Caco-2 (cell line): ENCODE measurements at regions not wholly inside any gene's neighbourhood (a gene's known extent, or its start where the extent isn't known, plus 50 kb on each side); places are given as distances from the start of the nearest gene placed in this dataset.

Experiments
- BruUV-seq: library from RNA; stranded (reverse); fragments of 400-500 nt; replicated peaks from 2 replicates; lab custom pipeline; 2021; lab: Mats Ljungman, UMichigan
- CTCF ChIA-PET: fragments of 300-600 bp; sonication (Branson Sonifier 250); formaldehyde crosslinking; loops from one replicate; lab custom pipeline; 2022; ENCODE audit warnings: antibody characterized with exemption; lab: Charles Lee
- POLR2A ChIA-PET: fragments of 300-600 bp; sonication (Branson Sonifier 250); formaldehyde crosslinking; loops from one replicate; lab custom pipeline; 2022; ENCODE audit warnings: antibody characterized with exemption; lab: Charles Lee
- DNase-seq, 2 experiments: peaks; one replicate each; pipeline versions ENCODE4 v3.0.0 to v3.0.0-alpha.2; 2020 to 2022
- H3K27me3 ChIP-seq: replicated peaks from 2 replicates; pipeline ENCODE4 v1.6.0; 2011; ENCODE audit warnings: low read length; ENCODE audit not compliant: control insufficient read depth, insufficient read depth
- H3K36me3 ChIP-seq: 2 replicates; pipeline ENCODE4 v1.5.1; 2011; ENCODE audit warnings: low read length; ENCODE audit not compliant: control insufficient read depth, insufficient read depth
- H3K4me1 ChIP-seq: fragments of 250-450 bp; sonication (Bioruptor Pico); 2 replicates; pipeline ENCODE4 v1.5.1; 2020; ENCODE audit warnings: mild to moderate bottlenecking
- H3K4me3 ChIP-seq: 2 replicates; pipeline ENCODE4 v1.5.1; 2011; ENCODE audit warnings: low read depth, mild to moderate bottlenecking, control low read depth, low read length
- H3K9me3 ChIP-seq: fragments of 250-450 bp; sonication (Bioruptor Pico); 2 replicates; pipeline ENCODE4 v1.5.1; 2020; ENCODE audit warnings: mild to moderate bottlenecking, moderate library complexity
- H3K27ac Mint-ChIP-seq: one replicate; pipeline ENCODE4 v1.8.0; 2022; ENCODE audit warnings: mixed read lengths; ENCODE audit not compliant: unreplicated experiment
- H3K27me3 Mint-ChIP-seq: one replicate; pipeline ENCODE4 v1.8.0; 2022; ENCODE audit warnings: mixed read lengths; ENCODE audit not compliant: insufficient read depth, unreplicated experiment
- H3K36me3 Mint-ChIP-seq: one replicate; pipeline ENCODE4 v1.8.0; 2022; ENCODE audit warnings: mild to moderate bottlenecking, mixed read lengths; ENCODE audit not compliant: insufficient read depth, unreplicated experiment
- H3K4me1 Mint-ChIP-seq: one replicate; pipeline ENCODE4 v1.8.0; 2022; ENCODE audit warnings: low read depth, mixed read lengths; ENCODE audit not compliant: unreplicated experiment
- H3K4me3 Mint-ChIP-seq: one replicate; pipeline ENCODE4 v1.8.0; 2022; ENCODE audit warnings: mild to moderate bottlenecking, moderate library complexity, mixed read lengths; ENCODE audit not compliant: unreplicated experiment
- H3K9me3 Mint-ChIP-seq: one replicate; pipeline ENCODE4 v1.8.0; 2022; ENCODE audit warnings: mixed read lengths; ENCODE audit not compliant: unreplicated experiment
- intact Hi-C: fragments of 100-400 bp; cut with micrococcal nuclease; formaldehyde crosslinking; loops from one replicate; pipeline ENCODE4 v1.10.0; 2022; ENCODE audit not compliant: unreplicated experiment
- TF ChIP-seq, protein P1 (sequence below), 2 experiments: fragments of 200-600 bp in 1 of 2; IDR thresholded peaks; 1 replicate in 1 of 2; 2 replicates in 1 of 2; pipeline versions ENCODE4 v1.5.1 to v1.8.0; 2011 to 2022; ENCODE audit warnings: antibody characterized with exemption in 1 of 2, control low read depth in 1 of 2, inconsistent platforms in 1 of 2, low read depth in 1 of 2, low read length in 1 of 2, mild to moderate bottlenecking in 1 of 2, moderate library complexity in 1 of 2; ENCODE audit not compliant: insufficient read depth in 1 of 2, severe bottlenecking in 1 of 2, unreplicated experiment in 1 of 2

DNA sequence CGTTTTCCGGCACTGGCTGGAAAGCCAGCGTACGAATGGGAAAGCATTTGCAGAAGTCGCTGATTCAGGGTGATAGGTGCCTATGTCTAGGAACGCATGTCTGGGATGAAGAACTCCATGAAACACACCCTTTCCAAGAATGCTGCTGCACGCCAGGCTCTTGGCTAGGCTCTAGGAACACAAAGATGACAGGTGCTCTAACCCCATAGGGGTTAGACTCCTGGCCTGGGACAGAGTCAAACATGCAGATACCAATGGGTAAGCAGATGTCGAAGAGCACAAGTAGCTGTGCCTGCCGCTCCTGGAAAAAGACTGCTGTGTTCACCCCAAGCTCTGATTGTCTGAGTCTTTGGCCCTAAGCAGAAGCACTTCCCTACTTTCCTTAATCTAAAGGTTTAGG is 180.9 kb upstream of the UBE3A start:
- H3K4me1 ChIP-seq = no peaks in the 10 kb centered on the region
- ChIA-PET POLR2A (no interaction called here), CTCF (no interaction called here)
- no peaks in the 10 kb centered on the region for H3K36me3 ChIP-seq
- Mint-ChIP-seq H3K36me3 (no peaks in the 10 kb centered on the region), H3K27me3 (no peaks in the 10 kb centered on the region), H3K27ac (no peak overlapping the region), H3K4me3 (no peak overlapping the region), H3K4me1 (no peaks in the 10 kb centered on the region), H3K9me3 (peaks cover 14% of the 10 kb centered on the region)
- BruUV-seq = no TSS peak
- intact Hi-C loops = no loop called here
- TF ChIP-seq, protein P1, sequence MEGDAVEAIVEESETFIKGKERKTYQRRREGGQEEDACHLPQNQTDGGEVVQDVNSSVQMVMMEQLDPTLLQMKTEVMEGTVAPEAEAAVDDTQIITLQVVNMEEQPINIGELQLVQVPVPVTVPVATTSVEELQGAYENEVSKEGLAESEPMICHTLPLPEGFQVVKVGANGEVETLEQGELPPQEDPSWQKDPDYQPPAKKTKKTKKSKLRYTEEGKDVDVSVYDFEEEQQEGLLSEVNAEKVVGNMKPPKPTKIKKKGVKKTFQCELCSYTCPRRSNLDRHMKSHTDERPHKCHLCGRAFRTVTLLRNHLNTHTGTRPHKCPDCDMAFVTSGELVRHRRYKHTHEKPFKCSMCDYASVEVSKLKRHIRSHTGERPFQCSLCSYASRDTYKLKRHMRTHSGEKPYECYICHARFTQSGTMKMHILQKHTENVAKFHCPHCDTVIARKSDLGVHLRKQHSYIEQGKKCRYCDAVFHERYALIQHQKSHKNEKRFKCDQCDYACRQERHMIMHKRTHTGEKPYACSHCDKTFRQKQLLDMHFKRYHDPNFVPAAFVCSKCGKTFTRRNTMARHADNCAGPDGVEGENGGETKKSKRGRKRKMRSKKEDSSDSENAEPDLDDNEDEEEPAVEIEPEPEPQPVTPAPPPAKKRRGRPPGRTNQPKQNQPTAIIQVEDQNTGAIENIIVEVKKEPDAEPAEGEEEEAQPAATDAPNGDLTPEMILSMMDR (IDR thresholded peaks at IDR 0.05; ENCODE audit: insufficient read depth in 1 of 2, low read depth in 1 of 2, low read length in 1 of 2, severe bottlenecking in 1 of 2, unreplicated experiment in 1 of 2) = no peak
- DNase-seq = no peak
- no peaks in the 10 kb centered on the region for H3K9me3 ChIP-seq
- H3K4me3 ChIP-seq = no peak overlapping the region
- H3K27me3 ChIP-seq = no peaks in the 10 kb centered on the region

DNA sequence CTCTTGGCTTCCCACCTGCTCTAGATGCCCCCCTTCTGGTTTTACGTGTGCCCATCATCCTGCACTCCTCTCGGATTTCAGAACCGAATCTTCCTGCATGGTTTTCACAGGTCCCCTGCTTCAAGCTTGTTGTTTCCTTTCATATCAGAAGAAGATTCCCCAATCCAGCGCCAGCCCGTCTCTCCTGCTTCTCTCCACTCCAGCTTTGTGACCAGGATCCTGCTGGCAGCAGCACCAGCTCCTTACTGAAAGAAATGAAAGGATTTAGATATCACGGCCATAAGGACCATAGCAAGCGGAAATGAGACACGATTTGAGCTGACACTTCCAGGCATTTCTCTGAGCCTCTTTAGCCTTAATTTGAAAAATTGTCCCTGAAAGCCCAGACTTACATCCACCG is 180.3 kb upstream of the UBE3A start:
- Histone ChIP-seq H3K27me3 (no peaks in the 10 kb centered on the region), H3K36me3 (no peaks in the 10 kb centered on the region), H3K4me3 (no peak overlapping the region), H3K9me3 (no peaks in the 10 kb centered on the region), H3K4me1 (no peaks in the 10 kb centered on the region)
- no peak overlapping the region for H3K4me3 Mint-ChIP-seq
- no peaks in the 10 kb centered on the region for H3K4me1 Mint-ChIP-seq
- intact Hi-C loops = no loop called here
- no peaks in the 10 kb centered on the region for H3K27me3 Mint-ChIP-seq
- TF ChIP-seq, protein P1 (IDR thresholded peaks at IDR 0.05; ENCODE audit: insufficient read depth in 1 of 2, low read depth in 1 of 2, low read length in 1 of 2, severe bottlenecking in 1 of 2, unreplicated experiment in 1 of 2) = no peak
- ChIA-PET CTCF (no interaction called here), POLR2A (no interaction called here)
- no TSS peak for BruUV-seq
- H3K9me3 Mint-ChIP-seq = peaks cover 14% of the 10 kb centered on the region
- no peaks in the 10 kb centered on the region for H3K36me3 Mint-ChIP-seq
- H3K27ac Mint-ChIP-seq = no peak overlapping the region
- DNase-seq = no peak

DNA sequence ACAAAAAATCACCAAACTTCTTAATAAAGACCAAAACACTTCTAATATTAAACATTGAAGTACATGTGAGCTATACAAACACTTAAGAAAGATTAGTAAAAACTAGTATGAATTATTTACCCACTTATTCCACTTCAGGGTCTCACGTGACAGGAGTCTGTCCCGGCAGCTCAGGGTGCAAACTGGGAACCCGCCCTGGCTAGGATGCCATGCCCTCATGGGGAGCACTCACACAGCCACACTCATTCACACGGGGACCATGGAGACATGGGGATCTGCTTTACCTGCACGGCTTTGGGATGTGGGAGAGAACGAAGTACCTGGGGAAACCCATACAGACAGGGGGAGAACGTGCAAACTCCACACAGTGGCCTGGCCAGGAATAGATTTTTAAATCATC is 179.3 kb upstream of the UBE3A start:
- Histone ChIP-seq H3K36me3 (no peaks in the 10 kb centered on the region), H3K9me3 (no peaks in the 10 kb centered on the region), H3K27me3 (no peaks in the 10 kb centered on the region), H3K4me1 (no peaks in the 10 kb centered on the region), H3K4me3 (no peak overlapping the region)
- DNase-seq = no peak
- POLR2A ChIA-PET = no interaction called here
- CTCF ChIA-PET = no interaction called here
- intact Hi-C loops = no loop called here
- Mint-ChIP-seq H3K36me3 (no peaks in the 10 kb centered on the region), H3K9me3 (peaks cover 14% of the 10 kb centered on the region), H3K4me3 (no peak overlapping the region), H3K4me1 (no peaks in the 10 kb centered on the region), H3K27me3 (no peaks in the 10 kb centered on the region), H3K27ac (no peak overlapping the region)
- TF ChIP-seq, protein P1 (IDR thresholded peaks at IDR 0.05; ENCODE audit: insufficient read depth in 1 of 2, low read depth in 1 of 2, low read length in 1 of 2, severe bottlenecking in 1 of 2, unreplicated experiment in 1 of 2) = no peak
- no TSS peak for BruUV-seq
